ENCODE measurements at regions not wholly inside any gene's neighbourhood (a gene's known extent, or its start where the extent isn't known, plus 50 kb on each side); places are given as distances from the start of the nearest gene placed in this dataset.
"Not testable (repeated sequence)": the region's sequence is repeated elsewhere in the genome, so short reads cannot be mapped to it uniquely, and the experiment has no call there.

GRCh38 chr15:88965097-88965496, 51.9 kb upstream of the MFGE8 start:
- not testable (repeated sequence) for DNase-seq

- no peak for DNase-seq
These were observed 57.1 kb upstream of the MFGE8 start for GRCh38 chr15:88970232-88970631.

GRCh38 chr15:88974392-88974791, 61.2 kb upstream of the MFGE8 start:
- no peak for DNase-seq

- no peak for DNase-seq
These were observed 62.7 kb upstream of the MFGE8 start for GRCh38 chr15:88975891-88976290.

- DNase-seq: no peak
These were observed 63.5 kb upstream of the MFGE8 start for GRCh38 chr15:88976656-88977055.

GRCh38 chr15:88979674-88980073, 66.5 kb upstream of the MFGE8 start:
- DNase-seq: no peak

GRCh38 chr15:88980498-88980897, 67.3 kb upstream of the MFGE8 start:
- no peak for DNase-seq

- no peak for DNase-seq
These were observed 68.4 kb upstream of the MFGE8 start for GRCh38 chr15:88981244-88982215.

- no peak for DNase-seq
These were observed 69.2 kb upstream of the MFGE8 start for GRCh38 chr15:88982304-88982945.

GRCh38 chr15:88982946-88983342, 69.8 kb upstream of the MFGE8 start:
- no peak for DNase-seq

GRCh38 chr15:88983861-88984429, 70.8 kb upstream of the MFGE8 start:
- no peak for DNase-seq

GRCh38 chr15:88985547-88986393, 72.6 kb upstream of the MFGE8 start:
- DNase-seq: no peak

- DNase-seq: no peak
These were observed 73.9 kb upstream of the MFGE8 start for GRCh38 chr15:88986949-88987590.

- no peak for DNase-seq
These were observed 74.4 kb upstream of the MFGE8 start for GRCh38 chr15:88987591-88987933.

GRCh38 chr15:88987934-88988671, 74.9 kb upstream of the MFGE8 start:
- no peak for DNase-seq

- DNase-seq: no peak
These were observed 76.4 kb upstream of the MFGE8 start for GRCh38 chr15:88989578-88989977.

- DNase-seq: no peak
These were observed 77.1 kb upstream of the MFGE8 start for GRCh38 chr15:88990185-88990679.

GRCh38 chr15:88992216-88992615, 79.0 kb upstream of the MFGE8 start:
- no peak for DNase-seq

- no peak for DNase-seq
These were observed 79.8 kb upstream of the MFGE8 start for GRCh38 chr15:88992912-88993376.

- DNase-seq: no peak
These were observed 80.5 kb upstream of the MFGE8 start for GRCh38 chr15:88993662-88994061.

- DNase-seq: no peak
These were observed 81.1 kb upstream of the MFGE8 start for GRCh38 chr15:88994286-88994685.
